Body of pancreas (tissue), 4 donors: ENCODE measurements at regions not wholly inside any gene's neighbourhood (a gene's known extent, or its start where the extent isn't known, plus 50 kb on each side); places are given as distances from the start of the nearest gene placed in this dataset.
"Not testable (repeated sequence)": the region's sequence is repeated elsewhere in the genome, so short reads cannot be mapped to it uniquely, and the experiment has no call there.

ENCODE experiments used
- CTCF ChIP-seq, 7 experiments: fragments of 450-650 bp in 4 of 7; fragments of 200-600 bp in 3 of 7; sonication (generic) in 3 of 7; IDR thresholded peaks; one replicate each; pipeline ENCODE4 v1.5.1; 2016 to 2019; ENCODE audit warnings: antibody characterized with exemption in 7 of 7
- POLR2A ChIP-seq, 3 donors: fragments of 450-650 bp; IDR thresholded peaks; one replicate each; pipeline ENCODE4 v1.6.1; 2016; ENCODE audit warnings: antibody characterized with exemption in 3 of 3, mild to moderate bottlenecking in 2 of 3

- not testable (repeated sequence) for TF ChIP-seq CTCF, POLR2A (IDR thresholded peaks at IDR 0.05)
These were observed 191.9 kb downstream of the ZNF486 start for GRCh38 chr19:20358841-20359465.
